GM23338 (cell line): ENCODE measurements at regions not wholly inside any gene's neighbourhood (a gene's known extent, or its start where the extent isn't known, plus 50 kb on each side); places are given as distances from the start of the nearest gene placed in this dataset.
A peak's percentile ranks its signal among the peaks of the same experiment; 100 is the strongest.
"Not testable (repeated sequence)": the region's sequence is repeated elsewhere in the genome, so short reads cannot be mapped to it uniquely, and the experiment has no call there.

Experiments
- ATAC-seq: fragments of 200-7000 bp; cut with Tn5 transposase; 3 replicates; pipeline ENCODE4 v1.9.1; 2020
- DNase-seq: peaks from one replicate; pipeline ENCODE4 v3.0.0-alpha.2; 2015; ENCODE audit warnings: low spot score
- H2AFZ ChIP-seq: fragments of 200-600 bp; sonication (generic); 2 replicates; pipeline ENCODE4 v1.8.0; 2016; ENCODE audit warnings: antibody characterized with exemption, mild to moderate bottlenecking, moderate library complexity
- H3F3A ChIP-seq: fragments of 200-600 bp; sonication (generic); replicated peaks from 2 replicates; pipeline ENCODE4 v1.8.0; 2017; ENCODE audit warnings: antibody characterized with exemption, mixed run types, low read depth
- H3K27ac ChIP-seq: fragments of 200-600 bp; sonication (generic); 2 replicates; pipeline ENCODE4 v1.6.1; 2016; ENCODE audit warnings: low read depth
- H3K27me3 ChIP-seq: fragments of 200-600 bp; sonication (generic); 2 replicates; pipeline ENCODE4 v1.8.0; 2016; ENCODE audit warnings: mild to moderate bottlenecking, mixed run types, moderate library complexity; ENCODE audit not compliant: insufficient read depth
- H3K36me3 ChIP-seq: fragments of 200-600 bp; sonication (generic); 2 replicates; pipeline ENCODE4 v1.8.0; 2016; ENCODE audit warnings: mild to moderate bottlenecking; ENCODE audit not compliant: insufficient read depth
- H3K4me1 ChIP-seq: fragments of 200-600 bp; sonication (generic); 2 replicates; pipeline ENCODE4 v1.8.0; 2016; ENCODE audit warnings: mild to moderate bottlenecking, moderate library complexity; ENCODE audit not compliant: insufficient read depth
- H3K4me2 ChIP-seq: fragments of 200-600 bp; sonication (generic); 2 replicates; pipeline ENCODE4 v1.7.1; 2017; ENCODE audit warnings: mixed run types
- H3K4me3 ChIP-seq: fragments of 200-600 bp; sonication (generic); 2 replicates; pipeline ENCODE4 v1.6.1; 2016; ENCODE audit warnings: mixed run types
- H3K79me2 ChIP-seq: fragments of 200-600 bp; sonication (generic); replicated peaks from 2 replicates; pipeline ENCODE4 v1.8.0; 2017; ENCODE audit warnings: mild to moderate bottlenecking; ENCODE audit not compliant: insufficient read depth
- H3K9me2 ChIP-seq: fragments of 200-600 bp; sonication (generic); 2 replicates; pipeline ENCODE4 v1.8.0; 2017; ENCODE audit not compliant: insufficient read depth
- H4K20me1 ChIP-seq: fragments of 200-600 bp; sonication (generic); replicated peaks from 2 replicates; pipeline ENCODE4 v1.8.0; 2017; ENCODE audit warnings: mild to moderate bottlenecking; ENCODE audit not compliant: insufficient read depth
- H3K27ac Mint-ChIP-seq: 2 replicates; pipeline ENCODE4 v1.8.0; 2020; ENCODE audit warnings: inconsistent platforms, mild to moderate bottlenecking, moderate library complexity, mixed read lengths
- H3K27me3 Mint-ChIP-seq: 3 replicates; pipeline ENCODE4 v1.8.0; 2022; ENCODE audit warnings: low read depth, mild to moderate bottlenecking, moderate library complexity, mixed read lengths, inconsistent platforms; ENCODE audit not compliant: insufficient read depth, poor library complexity
- H3K36me3 Mint-ChIP-seq: 3 replicates; pipeline ENCODE4 v1.8.0; 2021; ENCODE audit warnings: low read depth, mild to moderate bottlenecking, inconsistent platforms, moderate library complexity, mixed read lengths
- H3K4me1 Mint-ChIP-seq: 3 replicates; pipeline ENCODE4 v1.8.0; 2020; ENCODE audit warnings: mild to moderate bottlenecking, inconsistent platforms, mixed read lengths
- H3K4me3 Mint-ChIP-seq: 3 replicates; pipeline ENCODE4 v1.8.0; 2021; ENCODE audit warnings: moderate library complexity, mild to moderate bottlenecking, inconsistent platforms, mixed read lengths
- H3K9me3 Mint-ChIP-seq: 3 replicates; pipeline ENCODE4 v1.8.0; 2020; ENCODE audit warnings: moderate library complexity, mild to moderate bottlenecking, inconsistent platforms, mixed read lengths
- CREB1 ChIP-seq: fragments of 250-450 bp; sonication (Bioruptor Pico); IDR thresholded peaks from 2 replicates; pipeline ENCODE4 v1.5.0; 2020; ENCODE audit warnings: low read depth, mild to moderate bottlenecking, moderate library complexity
- EZH2 ChIP-seq: fragments of 200-600 bp; sonication (generic); IDR thresholded peaks from one replicate; pipeline ENCODE4 v1.8.0; 2017; ENCODE audit warnings: antibody characterized with exemption, mild to moderate bottlenecking, low read depth; ENCODE audit not compliant: unreplicated experiment
- EZH2phosphoT487 ChIP-seq: fragments of 200-600 bp; sonication (generic); IDR thresholded peaks from one replicate; pipeline ENCODE4 v1.8.1; 2018; ENCODE audit warnings: antibody characterized with exemption; ENCODE audit not compliant: unreplicated experiment
- NANOG ChIP-seq: IDR thresholded peaks from 2 replicates; pipeline ENCODE4 v1.6.1; 2016; ENCODE audit warnings: antibody characterized with exemption, borderline replicate concordance
- POLR2AphosphoS5 ChIP-seq: IDR thresholded peaks from 2 replicates; pipeline ENCODE4 v1.6.1; 2016; ENCODE audit warnings: antibody characterized with exemption, low read depth
- STAT1 ChIP-seq: IDR thresholded peaks from one replicate; pipeline ENCODE4 v1.6.1; 2016; ENCODE audit warnings: antibody characterized with exemption; ENCODE audit not compliant: unreplicated experiment
- TF ChIP-seq, protein P1 (sequence below): IDR thresholded peaks from one replicate; pipeline ENCODE4 v1.6.1; 2018; ENCODE audit warnings: antibody characterized with exemption; ENCODE audit not compliant: unreplicated experiment
- TF ChIP-seq, protein P2 (sequence below): fragments of 250-450 bp; sonication (Bioruptor Pico); IDR thresholded peaks from 2 replicates; pipeline ENCODE4 v1.5.0; 2020; ENCODE audit warnings: mild to moderate bottlenecking, moderate library complexity

DNA sequence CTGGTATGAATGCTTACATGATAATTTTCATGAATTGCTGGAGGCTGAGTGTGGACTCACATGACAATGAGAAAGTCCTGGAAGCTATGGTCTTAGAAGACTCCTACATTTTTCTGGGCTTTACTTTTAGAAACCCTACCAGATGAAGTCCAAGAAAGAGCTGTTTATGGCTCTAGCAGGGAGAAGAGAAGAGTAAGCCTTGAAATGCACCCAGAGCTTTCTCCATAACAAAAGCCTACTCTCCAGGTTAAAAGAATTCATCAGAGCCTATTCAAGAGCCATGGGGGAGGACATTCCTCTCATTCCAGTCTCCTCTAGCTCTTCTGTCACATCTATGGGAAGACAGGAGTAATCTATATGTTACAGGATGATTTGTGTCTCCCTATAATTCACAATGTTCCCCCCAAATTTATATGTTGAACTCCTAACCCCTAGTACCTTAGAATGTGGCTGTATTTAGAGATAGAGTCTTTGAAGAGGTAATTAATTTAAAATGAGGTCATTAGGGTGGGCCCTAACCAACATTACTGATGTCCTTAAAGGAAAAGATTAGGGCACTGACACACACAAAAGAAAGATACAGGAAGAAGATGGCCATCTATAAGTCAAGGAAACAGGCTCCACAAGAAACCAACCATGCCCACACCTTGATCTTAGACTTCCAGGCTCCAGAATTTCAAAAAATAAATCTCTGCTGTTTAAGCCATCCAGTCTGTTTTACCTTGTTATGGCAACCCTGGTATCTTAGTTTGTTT lies 193.8 kb upstream of the PTER start:
- TF ChIP-seq, protein P1, sequence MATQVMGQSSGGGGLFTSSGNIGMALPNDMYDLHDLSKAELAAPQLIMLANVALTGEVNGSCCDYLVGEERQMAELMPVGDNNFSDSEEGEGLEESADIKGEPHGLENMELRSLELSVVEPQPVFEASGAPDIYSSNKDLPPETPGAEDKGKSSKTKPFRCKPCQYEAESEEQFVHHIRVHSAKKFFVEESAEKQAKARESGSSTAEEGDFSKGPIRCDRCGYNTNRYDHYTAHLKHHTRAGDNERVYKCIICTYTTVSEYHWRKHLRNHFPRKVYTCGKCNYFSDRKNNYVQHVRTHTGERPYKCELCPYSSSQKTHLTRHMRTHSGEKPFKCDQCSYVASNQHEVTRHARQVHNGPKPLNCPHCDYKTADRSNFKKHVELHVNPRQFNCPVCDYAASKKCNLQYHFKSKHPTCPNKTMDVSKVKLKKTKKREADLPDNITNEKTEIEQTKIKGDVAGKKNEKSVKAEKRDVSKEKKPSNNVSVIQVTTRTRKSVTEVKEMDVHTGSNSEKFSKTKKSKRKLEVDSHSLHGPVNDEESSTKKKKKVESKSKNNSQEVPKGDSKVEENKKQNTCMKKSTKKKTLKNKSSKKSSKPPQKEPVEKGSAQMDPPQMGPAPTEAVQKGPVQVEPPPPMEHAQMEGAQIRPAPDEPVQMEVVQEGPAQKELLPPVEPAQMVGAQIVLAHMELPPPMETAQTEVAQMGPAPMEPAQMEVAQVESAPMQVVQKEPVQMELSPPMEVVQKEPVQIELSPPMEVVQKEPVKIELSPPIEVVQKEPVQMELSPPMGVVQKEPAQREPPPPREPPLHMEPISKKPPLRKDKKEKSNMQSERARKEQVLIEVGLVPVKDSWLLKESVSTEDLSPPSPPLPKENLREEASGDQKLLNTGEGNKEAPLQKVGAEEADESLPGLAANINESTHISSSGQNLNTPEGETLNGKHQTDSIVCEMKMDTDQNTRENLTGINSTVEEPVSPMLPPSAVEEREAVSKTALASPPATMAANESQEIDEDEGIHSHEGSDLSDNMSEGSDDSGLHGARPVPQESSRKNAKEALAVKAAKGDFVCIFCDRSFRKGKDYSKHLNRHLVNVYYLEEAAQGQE, result no peak
- TF ChIP-seq POLR2AphosphoS5 (no peak), CREB1 (peak; percentile 69), STAT1 (no peak), EZH2phosphoT487 (no peak), NANOG (peak; percentile 98), EZH2 (no peak)
- TF ChIP-seq, protein P2, sequence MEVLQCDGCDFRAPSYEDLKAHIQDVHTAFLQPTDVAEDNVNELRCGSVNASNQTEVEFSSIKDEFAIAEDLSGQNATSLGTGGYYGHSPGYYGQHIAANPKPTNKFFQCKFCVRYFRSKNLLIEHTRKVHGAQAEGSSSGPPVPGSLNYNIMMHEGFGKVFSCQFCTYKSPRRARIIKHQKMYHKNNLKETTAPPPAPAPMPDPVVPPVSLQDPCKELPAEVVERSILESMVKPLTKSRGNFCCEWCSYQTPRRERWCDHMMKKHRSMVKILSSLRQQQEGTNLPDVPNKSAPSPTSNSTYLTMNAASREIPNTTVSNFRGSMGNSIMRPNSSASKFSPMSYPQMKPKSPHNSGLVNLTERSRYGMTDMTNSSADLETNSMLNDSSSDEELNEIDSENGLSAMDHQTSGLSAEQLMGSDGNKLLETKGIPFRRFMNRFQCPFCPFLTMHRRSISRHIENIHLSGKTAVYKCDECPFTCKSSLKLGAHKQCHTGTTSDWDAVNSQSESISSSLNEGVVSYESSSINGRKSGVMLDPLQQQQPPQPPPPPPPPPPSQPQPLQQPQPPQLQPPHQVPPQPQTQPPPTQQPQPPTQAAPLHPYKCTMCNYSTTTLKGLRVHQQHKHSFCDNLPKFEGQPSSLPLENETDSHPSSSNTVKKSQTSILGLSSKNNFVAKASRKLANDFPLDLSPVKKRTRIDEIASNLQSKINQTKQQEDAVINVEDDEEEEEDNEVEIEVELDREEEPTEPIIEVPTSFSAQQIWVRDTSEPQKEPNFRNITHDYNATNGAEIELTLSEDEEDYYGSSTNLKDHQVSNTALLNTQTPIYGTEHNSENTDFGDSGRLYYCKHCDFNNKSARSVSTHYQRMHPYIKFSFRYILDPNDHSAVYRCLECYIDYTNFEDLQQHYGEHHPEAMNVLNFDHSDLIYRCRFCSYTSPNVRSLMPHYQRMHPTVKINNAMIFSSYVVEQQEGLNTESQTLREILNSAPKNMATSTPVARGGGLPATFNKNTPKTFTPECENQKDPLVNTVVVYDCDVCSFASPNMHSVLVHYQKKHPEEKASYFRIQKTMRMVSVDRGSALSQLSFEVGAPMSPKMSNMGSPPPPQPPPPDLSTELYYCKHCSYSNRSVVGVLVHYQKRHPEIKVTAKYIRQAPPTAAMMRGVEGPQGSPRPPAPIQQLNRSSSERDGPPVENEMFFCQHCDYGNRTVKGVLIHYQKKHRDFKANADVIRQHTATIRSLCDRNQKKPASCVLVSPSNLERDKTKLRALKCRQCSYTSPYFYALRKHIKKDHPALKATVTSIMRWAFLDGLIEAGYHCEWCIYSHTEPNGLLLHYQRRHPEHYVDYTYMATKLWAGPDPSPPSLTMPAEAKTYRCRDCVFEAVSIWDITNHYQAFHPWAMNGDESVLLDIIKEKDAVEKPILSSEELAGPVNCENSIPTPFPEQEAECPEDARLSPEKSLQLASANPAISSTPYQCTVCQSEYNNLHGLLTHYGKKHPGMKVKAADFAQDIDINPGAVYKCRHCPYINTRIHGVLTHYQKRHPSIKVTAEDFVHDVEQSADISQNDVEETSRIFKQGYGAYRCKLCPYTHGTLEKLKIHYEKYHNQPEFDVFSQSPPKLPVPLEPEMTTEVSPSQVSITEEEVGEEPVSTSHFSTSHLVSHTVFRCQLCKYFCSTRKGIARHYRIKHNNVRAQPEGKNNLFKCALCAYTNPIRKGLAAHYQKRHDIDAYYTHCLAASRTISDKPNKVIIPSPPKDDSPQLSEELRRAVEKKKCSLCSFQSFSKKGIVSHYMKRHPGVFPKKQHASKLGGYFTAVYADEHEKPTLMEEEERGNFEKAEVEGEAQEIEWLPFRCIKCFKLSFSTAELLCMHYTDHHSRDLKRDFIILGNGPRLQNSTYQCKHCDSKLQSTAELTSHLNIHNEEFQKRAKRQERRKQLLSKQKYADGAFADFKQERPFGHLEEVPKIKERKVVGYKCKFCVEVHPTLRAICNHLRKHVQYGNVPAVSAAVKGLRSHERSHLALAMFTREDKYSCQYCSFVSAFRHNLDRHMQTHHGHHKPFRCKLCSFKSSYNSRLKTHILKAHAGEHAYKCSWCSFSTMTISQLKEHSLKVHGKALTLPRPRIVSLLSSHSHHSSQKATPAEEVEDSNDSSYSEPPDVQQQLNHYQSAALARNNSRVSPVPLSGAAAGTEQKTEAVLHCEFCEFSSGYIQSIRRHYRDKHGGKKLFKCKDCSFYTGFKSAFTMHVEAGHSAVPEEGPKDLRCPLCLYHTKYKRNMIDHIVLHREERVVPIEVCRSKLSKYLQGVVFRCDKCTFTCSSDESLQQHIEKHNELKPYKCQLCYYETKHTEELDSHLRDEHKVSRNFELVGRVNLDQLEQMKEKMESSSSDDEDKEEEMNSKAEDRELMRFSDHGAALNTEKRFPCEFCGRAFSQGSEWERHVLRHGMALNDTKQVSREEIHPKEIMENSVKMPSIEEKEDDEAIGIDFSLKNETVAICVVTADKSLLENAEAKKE (CRISPR knock-in tag), result peak; percentile 100
- peak overlapping the region; percentile 74 for H3K27ac ChIP-seq
- peaks cover 26% of the 10 kb centered on the region for H3K4me1 Mint-ChIP-seq
- peak overlapping the region; percentile 95 for H3K27ac Mint-ChIP-seq
- H3K4me1 ChIP-seq, result peaks cover 9% of the 10 kb centered on the region
- no peaks in the 10 kb centered on the region for H3K9me2 ChIP-seq
- peak overlapping the region; percentile 14; the same call in 1 of the 2 replicates for H3K4me2 ChIP-seq
- H3F3A ChIP-seq, result no peaks in the 10 kb centered on the region
- no peak overlapping the region for H3K4me3 ChIP-seq
- no peaks in the 10 kb centered on the region for H3K79me2 ChIP-seq
- ATAC-seq, result peak; percentile 100
- peaks cover 41% of the 10 kb centered on the region for H3K36me3 Mint-ChIP-seq
- no peak overlapping the region for H2AFZ ChIP-seq
- H3K27me3 ChIP-seq, result no peaks in the 10 kb centered on the region
- no peaks in the 10 kb centered on the region for H3K36me3 ChIP-seq
- peak; percentile 96 for DNase-seq
- peaks cover 30% of the 10 kb centered on the region for H3K9me3 Mint-ChIP-seq
- H4K20me1 ChIP-seq, result no peaks in the 10 kb centered on the region
- peaks cover 3% of the 10 kb centered on the region for H3K27me3 Mint-ChIP-seq
- H3K4me3 Mint-ChIP-seq, result peak overlapping the region; percentile 51; the same call in 2 of the 3 replicates

DNA sequence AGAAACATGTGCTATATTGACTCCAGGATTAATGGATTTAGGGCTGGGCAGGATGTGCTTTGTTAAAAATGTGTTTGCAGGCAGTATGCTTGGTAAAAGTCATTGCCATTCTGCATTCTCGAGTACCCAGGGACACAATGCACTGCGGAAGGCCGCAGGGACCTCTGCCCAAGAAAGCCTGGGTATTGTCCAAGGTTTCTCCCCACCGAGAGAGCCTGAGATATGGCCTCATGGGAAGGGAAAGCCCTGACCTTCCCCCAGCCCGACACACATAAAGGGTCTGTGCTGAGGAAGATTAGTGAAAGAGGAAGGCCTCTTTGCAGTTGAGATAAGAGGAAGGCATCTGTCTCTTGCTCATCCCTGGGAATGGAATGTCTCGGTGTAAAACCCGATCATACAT lies 186.7 kb upstream of the PTER start:
- not testable (repeated sequence) for H3K4me1 ChIP-seq, H3K27ac ChIP-seq, ATAC-seq, H3K27me3 ChIP-seq, H3K4me3 ChIP-seq, H2AFZ ChIP-seq, H3K27me3 Mint-ChIP-seq, H3F3A ChIP-seq, H3K36me3 ChIP-seq, H3K27ac Mint-ChIP-seq, H3K9me2 ChIP-seq, H3K4me1 Mint-ChIP-seq, H3K4me3 Mint-ChIP-seq, DNase-seq, H4K20me1 ChIP-seq, H3K79me2 ChIP-seq, H3K4me2 ChIP-seq
- H3K36me3 Mint-ChIP-seq, result peaks cover 23% of the 10 kb centered on the region; the same call in 2 of the 3 replicates
- peaks cover 26% of the 10 kb centered on the region for H3K9me3 Mint-ChIP-seq
